ENCODE measurements at regions not wholly inside any gene's neighbourhood (a gene's known extent, or its start where the extent isn't known, plus 50 kb on each side); places are given as distances from the start of the nearest gene placed in this dataset.
A peak's percentile ranks its signal among the peaks of the same experiment; 100 is the strongest.

DNA sequence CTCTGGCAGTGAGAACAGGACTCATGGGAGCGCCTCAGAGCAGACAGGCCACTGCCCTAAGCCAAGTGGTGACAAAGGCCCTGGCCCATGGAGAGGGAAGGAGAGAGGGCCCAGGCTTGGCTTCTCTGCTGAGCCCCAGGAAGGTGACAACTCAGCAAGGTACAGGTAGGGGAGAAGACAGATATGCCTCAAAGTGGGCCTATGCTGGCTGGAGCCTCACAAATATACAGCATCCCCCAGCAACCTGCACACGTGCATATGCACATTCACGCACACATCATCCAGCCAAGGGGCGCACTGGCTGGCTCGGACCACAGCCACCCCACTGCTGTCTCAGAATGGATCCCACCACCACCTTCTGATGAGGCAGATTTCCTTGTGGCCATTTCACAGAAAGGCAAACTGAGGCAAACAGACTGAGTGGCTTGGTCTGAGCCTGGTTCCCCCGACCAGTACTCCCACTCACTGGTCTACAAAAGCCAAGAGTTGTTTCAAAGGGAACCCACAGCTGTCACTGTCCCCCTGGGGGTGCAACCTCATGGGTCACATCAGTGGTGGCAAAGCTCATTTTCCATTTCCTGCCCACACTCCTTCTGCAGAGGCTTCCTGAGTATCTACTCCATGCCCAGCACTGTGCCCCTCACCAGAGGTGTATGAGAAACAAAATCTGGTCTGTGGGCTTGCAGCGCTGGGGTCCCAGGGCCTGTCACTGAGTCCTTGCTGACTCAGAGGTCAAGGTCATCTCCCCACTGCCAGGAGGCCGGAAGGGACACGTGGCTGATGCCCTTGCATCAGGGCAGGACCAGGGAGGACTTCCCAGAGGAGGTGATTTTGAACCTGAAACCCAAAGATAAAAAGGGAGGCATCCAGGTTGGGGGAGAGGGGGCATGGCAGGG, 67.3 kb upstream of the PRR5 start:
- DNase-seq (no peak), ATAC-seq (no peak)
- 48% methylated on average over 4 of the region's 9 CpGs for WGBS (ENCODE audit: insufficient coverage, low coverage, low lambda C conversion rate, missing lambda C conversion rate)
- no peaks in the 10 kb centered on the region for H3K36me3 ChIP-seq
- intact Hi-C loops (cut with DNase I): no loop called here
- no peak overlapping the region for H3K4me3 ChIP-seq
- H3K27ac ChIP-seq: no peak overlapping the region
- no peaks in the 10 kb centered on the region for H3K27me3 ChIP-seq
- no peak for TF ChIP-seq POLR2A (IDR thresholded peaks at IDR 0.05)
- TF ChIP-seq, protein P1, sequence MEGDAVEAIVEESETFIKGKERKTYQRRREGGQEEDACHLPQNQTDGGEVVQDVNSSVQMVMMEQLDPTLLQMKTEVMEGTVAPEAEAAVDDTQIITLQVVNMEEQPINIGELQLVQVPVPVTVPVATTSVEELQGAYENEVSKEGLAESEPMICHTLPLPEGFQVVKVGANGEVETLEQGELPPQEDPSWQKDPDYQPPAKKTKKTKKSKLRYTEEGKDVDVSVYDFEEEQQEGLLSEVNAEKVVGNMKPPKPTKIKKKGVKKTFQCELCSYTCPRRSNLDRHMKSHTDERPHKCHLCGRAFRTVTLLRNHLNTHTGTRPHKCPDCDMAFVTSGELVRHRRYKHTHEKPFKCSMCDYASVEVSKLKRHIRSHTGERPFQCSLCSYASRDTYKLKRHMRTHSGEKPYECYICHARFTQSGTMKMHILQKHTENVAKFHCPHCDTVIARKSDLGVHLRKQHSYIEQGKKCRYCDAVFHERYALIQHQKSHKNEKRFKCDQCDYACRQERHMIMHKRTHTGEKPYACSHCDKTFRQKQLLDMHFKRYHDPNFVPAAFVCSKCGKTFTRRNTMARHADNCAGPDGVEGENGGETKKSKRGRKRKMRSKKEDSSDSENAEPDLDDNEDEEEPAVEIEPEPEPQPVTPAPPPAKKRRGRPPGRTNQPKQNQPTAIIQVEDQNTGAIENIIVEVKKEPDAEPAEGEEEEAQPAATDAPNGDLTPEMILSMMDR (IDR thresholded peaks at IDR 0.05): no peak
- no peaks in the 10 kb centered on the region for H3K9me3 ChIP-seq
- no peaks in the 10 kb centered on the region for H3K4me1 ChIP-seq

DNA sequence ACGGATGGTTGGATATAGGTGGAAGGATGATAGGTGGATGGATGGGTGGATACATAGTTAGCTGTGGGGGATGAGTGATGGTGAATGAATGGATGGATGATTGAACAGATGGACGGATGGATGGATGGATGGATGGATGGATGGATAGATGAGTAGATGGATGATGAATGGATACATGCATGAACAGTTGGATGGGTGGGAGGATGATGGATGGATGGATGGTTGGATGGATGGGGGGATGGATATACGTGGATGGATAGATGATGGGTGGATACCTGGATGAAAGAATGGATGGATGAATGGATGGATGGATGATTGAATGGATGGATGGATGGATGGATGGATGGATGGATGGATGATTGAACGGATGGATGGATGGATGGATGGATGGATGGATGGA, 68.4 kb upstream of the PRR5 start:
- intact Hi-C loops (cut with DNase I): no loop called here
- no peak for ATAC-seq
- Histone ChIP-seq H3K4me3 (no peak overlapping the region), H3K9me3 (no peaks in the 10 kb centered on the region), H3K27me3 (no peaks in the 10 kb centered on the region), H3K27ac (no peak overlapping the region), H3K36me3 (no peaks in the 10 kb centered on the region), H3K4me1 (no peaks in the 10 kb centered on the region)
- no peak for TF ChIP-seq POLR2A (IDR thresholded peaks at IDR 0.05)
- TF ChIP-seq, protein P1 (IDR thresholded peaks at IDR 0.05): no peak
- 62% methylated on average over 4 of the region's 4 CpGs for WGBS (ENCODE audit: insufficient coverage, low coverage, low lambda C conversion rate, missing lambda C conversion rate)
- DNase-seq: no peak

DNA sequence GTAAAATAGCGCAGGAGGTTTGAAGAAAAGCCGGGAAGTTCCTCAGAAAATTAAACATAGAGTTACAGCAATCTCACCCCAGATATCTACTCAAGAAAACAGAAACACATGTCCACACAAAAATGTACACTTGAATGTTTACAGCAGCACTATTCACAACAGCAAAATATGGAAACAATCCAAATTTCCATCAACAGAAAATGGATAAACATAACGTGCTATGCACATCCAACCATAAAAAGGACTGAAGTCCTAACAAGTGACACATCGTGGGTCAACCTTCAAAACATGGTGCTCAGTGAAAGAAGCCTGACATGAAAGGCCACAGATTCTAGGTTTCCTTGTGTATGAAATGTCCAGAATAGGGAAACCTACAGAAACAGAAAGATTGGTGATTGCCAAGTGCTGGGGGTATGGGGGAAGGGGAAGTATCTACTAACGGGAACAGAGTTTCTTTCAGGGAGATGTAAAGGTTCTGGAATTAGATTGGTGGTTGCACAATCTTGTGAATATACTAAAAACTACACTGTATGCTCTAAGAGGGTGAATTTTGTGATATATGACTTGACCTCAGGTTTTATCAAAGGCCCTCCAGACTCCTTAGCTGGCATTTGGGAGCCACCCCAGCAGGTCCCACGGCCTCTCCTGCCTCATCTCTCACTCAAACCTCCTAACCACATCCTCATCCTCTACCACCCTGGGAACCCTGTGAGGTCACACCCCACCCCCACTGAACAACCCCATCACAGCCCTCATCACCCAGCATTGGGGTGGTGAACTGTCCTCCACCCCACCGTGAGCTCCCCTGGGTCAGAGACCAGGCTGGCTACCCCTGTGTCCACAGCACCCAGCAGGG, 69.2 kb upstream of the PRR5 start:
- Histone ChIP-seq H3K4me3 (no peak overlapping the region), H3K27ac (no peak overlapping the region), H3K27me3 (no peaks in the 10 kb centered on the region), H3K36me3 (no peaks in the 10 kb centered on the region), H3K9me3 (no peaks in the 10 kb centered on the region), H3K4me1 (no peaks in the 10 kb centered on the region)
- TF ChIP-seq, protein P1 (IDR thresholded peaks at IDR 0.05): no peak
- no peak for TF ChIP-seq POLR2A (IDR thresholded peaks at IDR 0.05)
- DNase-seq (no peak), ATAC-seq (peak in 1 of 4 donors; percentile 21)
- intact Hi-C loops (cut with DNase I): no loop called here
- WGBS (ENCODE audit: insufficient coverage, low coverage, low lambda C conversion rate, missing lambda C conversion rate): 44% methylated on average over 7 of the region's 7 CpGs

DNA sequence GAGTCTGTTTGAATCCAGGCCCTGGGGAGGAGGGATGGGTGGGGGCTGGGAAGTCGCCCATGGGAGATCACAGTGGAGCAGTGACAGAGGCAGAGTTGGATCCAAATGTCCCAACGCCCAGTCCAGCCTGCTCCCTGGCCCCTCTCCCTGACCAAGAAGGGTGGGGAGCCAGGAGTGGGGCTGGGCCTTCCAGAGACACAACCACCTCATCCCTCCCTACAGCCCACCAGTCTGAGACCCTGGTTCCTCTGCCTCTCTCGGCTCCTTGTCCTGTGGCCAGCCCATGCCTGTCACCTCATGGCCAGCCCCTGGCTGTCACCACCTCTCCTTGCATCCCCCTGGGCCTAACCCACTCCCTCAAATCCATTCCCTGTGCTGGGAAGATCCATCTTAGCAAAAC, 71.2 kb upstream of the PRR5 start:
- no peak for TF ChIP-seq POLR2A (IDR thresholded peaks at IDR 0.05)
- TF ChIP-seq, protein P1 (IDR thresholded peaks at IDR 0.05): no peak
- Histone ChIP-seq H3K27ac (no peak overlapping the region), H3K4me3 (no peak overlapping the region), H3K27me3 (no peaks in the 10 kb centered on the region), H3K4me1 (no peaks in the 10 kb centered on the region), H3K36me3 (no peaks in the 10 kb centered on the region), H3K9me3 (no peaks in the 10 kb centered on the region)
- intact Hi-C loops (cut with DNase I): no loop called here
- no CpG with 5 or more reads among the region's 3 CpGs for WGBS (ENCODE audit: insufficient coverage, low coverage, low lambda C conversion rate, missing lambda C conversion rate)
- ATAC-seq (no peak), DNase-seq (no peak)
